Trophoblast cell (in vitro differentiated cells and primary cell): ENCODE measurements at regions not wholly inside any gene's neighbourhood (a gene's known extent, or its start where the extent isn't known, plus 50 kb on each side); places are given as distances from the start of the nearest gene placed in this dataset.

Experiments used
- DNase-seq, 2 donors: peaks; one replicate each; pipeline ENCODE4 v3.0.0-alpha.2; 2016
- H2AFZ ChIP-seq: 2 replicates; pipeline ENCODE4 v1.6.1; 2013; ENCODE audit warnings: low read length, moderate library complexity, mild to moderate bottlenecking; ENCODE audit not compliant: insufficient read depth, poor library complexity
- H2AK5ac ChIP-seq: 2 replicates; pipeline ENCODE4 v1.6.1; 2013; ENCODE audit warnings: mild to moderate bottlenecking, low read length
- H2BK120ac ChIP-seq: 2 replicates; pipeline ENCODE4 v1.6.1; 2013; ENCODE audit warnings: low read length, mild to moderate bottlenecking, moderate library complexity; ENCODE audit not compliant: insufficient read depth, poor library complexity
- H2BK12ac ChIP-seq: 2 replicates; pipeline ENCODE4 v1.6.1; 2013; ENCODE audit warnings: mild to moderate bottlenecking, low read length, moderate library complexity
- H2BK5ac ChIP-seq: 2 replicates; pipeline ENCODE4 v1.6.1; 2013; ENCODE audit warnings: low read length, low read depth, moderate library complexity, mild to moderate bottlenecking; ENCODE audit not compliant: poor library complexity
- H3K14ac ChIP-seq: 2 replicates; pipeline ENCODE4 v1.6.1; 2013; ENCODE audit warnings: mild to moderate bottlenecking, low read length
- H3K18ac ChIP-seq: 2 replicates; pipeline ENCODE4 v1.6.1; 2013; ENCODE audit warnings: mild to moderate bottlenecking, low read length
- H3K23ac ChIP-seq: 2 replicates; pipeline ENCODE4 v1.6.1; 2013; ENCODE audit warnings: low read length
- H3K27ac ChIP-seq: 2 replicates; pipeline ENCODE4 v1.5.1; 2013; ENCODE audit warnings: low read depth, mild to moderate bottlenecking, inconsistent platforms, low read length, moderate library complexity
- H3K27me3 ChIP-seq: 2 replicates; pipeline ENCODE4 v1.6.1; 2013; ENCODE audit warnings: inconsistent platforms, mild to moderate bottlenecking, low read length, moderate library complexity; ENCODE audit not compliant: insufficient read depth
- H3K36me3 ChIP-seq, 2 experiments: 1 replicate in 1 of 2; 2 replicates in 1 of 2; pipeline ENCODE4 v1.6.1; 2013; ENCODE audit warnings: low read length in 2 of 2, mild to moderate bottlenecking in 2 of 2, moderate library complexity in 1 of 2; ENCODE audit not compliant: insufficient read depth in 2 of 2, control insufficient read depth in 1 of 2
- H3K4ac ChIP-seq: 2 replicates; pipeline ENCODE4 v1.6.1; 2013; ENCODE audit warnings: low read depth, mild to moderate bottlenecking, low read length, moderate library complexity
- H3K4me1 ChIP-seq, 2 experiments: 1 replicate in 1 of 2; 2 replicates in 1 of 2; pipeline ENCODE4 v1.6.1; 2013; ENCODE audit warnings: low read length in 2 of 2, mild to moderate bottlenecking in 2 of 2, moderate library complexity in 1 of 2; ENCODE audit not compliant: insufficient read depth in 2 of 2, control insufficient read depth in 1 of 2
- H3K4me2 ChIP-seq: 2 replicates; pipeline ENCODE4 v1.6.1; 2013; ENCODE audit warnings: inconsistent platforms, mild to moderate bottlenecking, low read length, moderate library complexity
- H3K4me3 ChIP-seq: 2 replicates; pipeline ENCODE4 v1.5.1; 2013; ENCODE audit warnings: mild to moderate bottlenecking, low read depth, low read length, inconsistent platforms
- H3K79me1 ChIP-seq: one replicate; pipeline ENCODE4 v1.6.1; 2013; ENCODE audit warnings: low read length
- H3K79me2 ChIP-seq: 2 replicates; pipeline ENCODE4 v1.6.1; 2013; ENCODE audit warnings: low read length, mild to moderate bottlenecking; ENCODE audit not compliant: control insufficient read depth, insufficient read depth, poor library complexity
- H3K9ac ChIP-seq: 2 replicates; pipeline ENCODE4 v1.6.1; 2013; ENCODE audit warnings: mild to moderate bottlenecking, low read length
- H3K9me3 ChIP-seq: 2 replicates; pipeline ENCODE4 v1.6.1; 2013; ENCODE audit warnings: low read depth, mild to moderate bottlenecking, control low read depth, inconsistent platforms, low read length; ENCODE audit not compliant: insufficient read depth
- H4K12ac ChIP-seq: 2 replicates; pipeline ENCODE4 v1.6.1; 2013; ENCODE audit warnings: low read depth, mild to moderate bottlenecking, low read length, moderate library complexity
- H4K8ac ChIP-seq: 2 replicates; pipeline ENCODE4 v1.6.1; 2013; ENCODE audit warnings: low read depth, mild to moderate bottlenecking, low read length, moderate library complexity
- H4K91ac ChIP-seq: one replicate; pipeline ENCODE4 v1.6.1; 2013; ENCODE audit warnings: low read depth, mild to moderate bottlenecking, low read length, moderate library complexity
- WGBS: extraction: QIAGEN DNeasy Blood & Tissue Kit; methylation state at CpG from one replicate; pipeline ENCODE4 v1.1.7; 2013; ENCODE audit warnings: missing lambda C conversion rate; ENCODE audit not compliant: insufficient read length, insufficient coverage; ENCODE audit errors: extremely low coverage; 5-methylcytosine and 5-hydroxymethylcytosine counted together

DNA sequence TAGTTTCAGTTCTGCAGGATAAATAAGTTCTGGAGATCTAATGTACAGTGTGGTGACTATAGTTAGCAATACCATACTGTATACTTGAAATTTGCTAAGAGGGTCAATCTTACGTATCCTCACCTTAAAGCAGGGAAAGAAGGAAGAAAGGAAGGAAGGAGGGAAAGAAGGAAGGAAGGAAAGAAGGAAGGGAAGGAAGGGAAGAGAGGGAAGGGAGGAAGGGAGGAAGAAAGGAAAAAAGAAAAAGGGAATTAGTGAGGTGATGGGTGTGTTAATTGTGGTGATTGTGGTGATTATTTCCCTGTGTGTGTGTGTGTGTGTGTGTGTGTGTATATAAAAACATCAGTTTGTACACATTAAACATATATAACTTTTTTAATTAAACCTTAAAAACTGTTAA is 242.6 kb upstream of the MSX2 start:
- H3K9ac ChIP-seq: no peak overlapping the region
- H3K79me2 ChIP-seq: no peaks in the 10 kb centered on the region
- no peak overlapping the region for H3K23ac ChIP-seq
- H3K14ac ChIP-seq: no peak overlapping the region
- no peak overlapping the region for H4K8ac ChIP-seq
- DNase-seq: no peak
- no peak overlapping the region for H2BK120ac ChIP-seq
- no peaks in the 10 kb centered on the region for H3K27me3 ChIP-seq
- no peak overlapping the region for H4K91ac ChIP-seq
- no peak overlapping the region for H2BK12ac ChIP-seq
- H3K79me1 ChIP-seq: peaks cover 2% of the 10 kb centered on the region
- H3K4ac ChIP-seq: no peak overlapping the region
- H3K4me2 ChIP-seq: no peak overlapping the region
- no peak overlapping the region for H3K4me3 ChIP-seq
- H3K36me3 ChIP-seq: peaks cover 0 to 1% of the 10 kb centered on the region in 2 experiments
- H2BK5ac ChIP-seq: no peak overlapping the region
- WGBS: no CpG with 5 or more reads among the region's 1 CpG
- H2AFZ ChIP-seq: no peak overlapping the region
- peaks cover 7% of the 10 kb centered on the region for H3K9me3 ChIP-seq
- H3K27ac ChIP-seq: no peak overlapping the region
- no peak overlapping the region for H3K18ac ChIP-seq
- H2AK5ac ChIP-seq: no peak overlapping the region
- no peak overlapping the region for H4K12ac ChIP-seq
- no peaks in the 10 kb centered on the region for H3K4me1 ChIP-seq

DNA sequence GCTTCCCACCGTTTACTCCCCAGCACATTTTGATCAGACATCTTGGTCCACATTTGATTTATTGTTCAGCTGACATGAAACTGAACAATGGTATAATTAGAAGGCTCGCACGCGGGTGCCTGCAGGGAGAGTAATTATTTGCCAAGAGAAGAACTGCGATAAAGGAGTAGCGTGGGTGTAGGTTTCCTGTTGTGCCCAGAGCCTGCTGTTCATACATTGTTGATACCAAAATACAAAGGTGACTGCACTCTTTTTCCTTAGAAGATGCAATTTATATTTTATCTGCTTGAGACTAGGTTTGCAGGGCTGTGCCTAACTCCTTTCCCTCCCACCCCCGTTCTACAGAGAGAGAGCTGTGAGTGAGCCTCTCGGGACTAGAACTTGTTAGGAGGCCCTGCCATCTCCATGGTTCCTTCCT is 241.8 kb upstream of the MSX2 start:
- peaks cover 0 to 1% of the 10 kb centered on the region in 2 experiments for H3K36me3 ChIP-seq
- no peak overlapping the region for H3K4ac ChIP-seq
- no peak overlapping the region for H3K27ac ChIP-seq
- no peak overlapping the region for H2BK5ac ChIP-seq
- H2AFZ ChIP-seq: no peak overlapping the region
- H3K23ac ChIP-seq: no peak overlapping the region
- no peak overlapping the region for H3K9ac ChIP-seq
- no peak overlapping the region for H3K4me2 ChIP-seq
- H3K27me3 ChIP-seq: no peaks in the 10 kb centered on the region
- no CpG with 5 or more reads among the region's 8 CpGs for WGBS
- no peak overlapping the region for H3K4me3 ChIP-seq
- no peak for DNase-seq
- peaks cover 7% of the 10 kb centered on the region for H3K9me3 ChIP-seq
- no peak overlapping the region for H4K8ac ChIP-seq
- H3K18ac ChIP-seq: no peak overlapping the region
- H2BK120ac ChIP-seq: no peak overlapping the region
- H4K12ac ChIP-seq: no peak overlapping the region
- no peak overlapping the region for H4K91ac ChIP-seq
- peaks cover 2% of the 10 kb centered on the region for H3K79me1 ChIP-seq
- peak overlapping the region; percentile 53 for H2BK12ac ChIP-seq
- H2AK5ac ChIP-seq: no peak overlapping the region
- no peaks in the 10 kb centered on the region for H3K79me2 ChIP-seq
- H3K4me1 ChIP-seq: no peaks in the 10 kb centered on the region
- H3K14ac ChIP-seq: no peak overlapping the region

DNA sequence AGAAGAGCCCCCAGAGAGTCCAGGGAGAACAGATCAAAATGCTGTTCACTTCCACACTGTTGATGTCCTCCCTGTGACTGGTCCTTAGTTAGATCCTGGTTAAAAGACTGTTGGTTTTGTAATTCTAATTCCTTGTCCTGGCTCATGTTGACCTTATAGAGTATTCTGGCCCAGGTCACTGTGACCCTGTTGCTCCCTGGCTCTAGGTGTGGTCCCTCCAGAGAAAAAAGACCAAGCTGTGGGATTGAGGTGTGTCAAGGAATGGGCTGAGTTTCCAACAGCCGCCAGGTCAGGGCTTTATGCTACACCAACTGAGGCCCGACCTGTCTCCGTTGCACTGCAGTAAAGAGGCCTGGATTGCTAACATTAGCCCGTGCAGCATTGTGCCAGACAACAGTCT is 241.0 kb upstream of the MSX2 start:
- Histone ChIP-seq H2AK5ac (no peak overlapping the region), H3K23ac (no peak overlapping the region), H4K8ac (no peak overlapping the region), H3K18ac (no peak overlapping the region), H3K27ac (no peak overlapping the region), H2BK120ac (no peak overlapping the region), H3K4me1 (no peaks in the 10 kb centered on the region), H2AFZ (no peak overlapping the region), H3K4me2 (no peak overlapping the region), H3K27me3 (no peaks in the 10 kb centered on the region), H3K4ac (no peak overlapping the region), H3K36me3 (peaks cover 0 to 1% of the 10 kb centered on the region in 2 experiments), H4K12ac (no peak overlapping the region), H3K9ac (no peak overlapping the region), H3K4me3 (no peak overlapping the region), H3K14ac (no peak overlapping the region), H3K79me2 (no peaks in the 10 kb centered on the region), H4K91ac (no peak overlapping the region), H3K9me3 (peaks cover 7% of the 10 kb centered on the region), H2BK5ac (no peak overlapping the region), H3K79me1 (peaks cover 2% of the 10 kb centered on the region), H2BK12ac (no peak overlapping the region)
- WGBS: no CpG with 5 or more reads among the region's 4 CpGs
- no peak for DNase-seq

DNA sequence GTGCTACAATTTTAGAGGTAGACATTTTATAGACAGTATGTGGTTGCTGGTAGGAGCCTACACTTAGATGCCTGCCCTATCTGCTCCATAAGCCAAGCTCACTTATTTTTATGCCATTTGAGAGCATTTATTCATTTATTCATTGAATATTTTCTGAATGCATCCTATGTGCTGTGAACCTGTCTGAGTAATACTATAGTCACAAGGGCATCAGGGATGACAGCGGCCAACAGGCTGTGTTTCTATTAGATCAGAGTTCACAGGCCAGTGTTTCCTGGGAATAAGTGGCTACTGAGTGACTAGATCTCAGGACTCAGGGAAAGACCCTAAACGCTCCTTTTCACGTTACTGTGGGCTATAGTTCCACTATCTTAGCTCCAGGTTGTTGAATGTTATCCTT is 235.2 kb upstream of the MSX2 start:
- no peak overlapping the region for H3K27ac ChIP-seq
- no peak overlapping the region for H2BK5ac ChIP-seq
- no peak overlapping the region for H3K18ac ChIP-seq
- H3K79me2 ChIP-seq: no peaks in the 10 kb centered on the region
- no peak for DNase-seq
- no peak overlapping the region for H2AK5ac ChIP-seq
- no peak overlapping the region for H2AFZ ChIP-seq
- H4K91ac ChIP-seq: no peak overlapping the region
- H3K79me1 ChIP-seq: no peaks in the 10 kb centered on the region
- no peak overlapping the region for H3K14ac ChIP-seq
- H3K23ac ChIP-seq: no peak overlapping the region
- H3K27me3 ChIP-seq: no peaks in the 10 kb centered on the region
- H3K4me3 ChIP-seq: no peak overlapping the region
- no CpG with 5 or more reads among the region's 3 CpGs for WGBS
- H2BK120ac ChIP-seq: no peak overlapping the region
- H4K12ac ChIP-seq: no peak overlapping the region
- H3K4me2 ChIP-seq: no peak overlapping the region
- H2BK12ac ChIP-seq: no peak overlapping the region
- no peak overlapping the region for H3K9ac ChIP-seq
- peaks cover 3% of the 10 kb centered on the region for H3K9me3 ChIP-seq
- H3K36me3 ChIP-seq: no peaks in the 10 kb centered on the region
- no peak overlapping the region for H4K8ac ChIP-seq
- H3K4ac ChIP-seq: no peak overlapping the region
- H3K4me1 ChIP-seq: peaks cover 0 to 8% of the 10 kb centered on the region in 2 experiments
